ENCODE measurements at regions not wholly inside any gene's neighbourhood (a gene's known extent, or its start where the extent isn't known, plus 50 kb on each side); places are given as distances from the start of the nearest gene placed in this dataset.

DNA sequence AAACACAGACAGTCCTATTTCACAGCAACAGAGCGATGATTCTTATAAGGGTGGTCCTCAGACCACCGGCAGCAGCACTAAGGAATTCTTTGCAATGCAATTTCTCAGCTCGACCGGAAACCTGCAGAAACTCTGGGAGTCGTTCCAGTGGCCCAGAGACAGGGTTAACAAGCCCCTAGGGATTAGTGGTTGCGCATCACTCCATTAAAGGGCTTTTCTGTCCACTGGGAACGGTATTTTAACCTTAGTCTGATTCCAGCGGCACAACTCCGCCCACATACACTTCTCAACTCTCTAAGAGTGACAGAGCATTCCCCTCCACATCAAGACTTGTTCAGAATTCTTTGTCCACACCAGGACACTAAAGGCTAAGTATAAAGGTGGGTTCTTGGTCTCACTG is 341.5 kb downstream of the TFAP2A start:
- DNase-seq (no peak), ATAC-seq (no peak)
- intact Hi-C loops (cut with DNase I; ENCODE audit: low total_unique reads): no loop called here
- Histone ChIP-seq H3K4me3 (no peak overlapping the region), H3K4me1 (no peaks in the 10 kb centered on the region), H3K9me3 (no peaks in the 10 kb centered on the region), H3K36me3 (no peaks in the 10 kb centered on the region), H3K27me3 (no peaks in the 10 kb centered on the region), H3K27ac (no peak overlapping the region)
- no peak for TF ChIP-seq POLR2A (IDR thresholded peaks at IDR 0.05)
- TF ChIP-seq, protein P1, sequence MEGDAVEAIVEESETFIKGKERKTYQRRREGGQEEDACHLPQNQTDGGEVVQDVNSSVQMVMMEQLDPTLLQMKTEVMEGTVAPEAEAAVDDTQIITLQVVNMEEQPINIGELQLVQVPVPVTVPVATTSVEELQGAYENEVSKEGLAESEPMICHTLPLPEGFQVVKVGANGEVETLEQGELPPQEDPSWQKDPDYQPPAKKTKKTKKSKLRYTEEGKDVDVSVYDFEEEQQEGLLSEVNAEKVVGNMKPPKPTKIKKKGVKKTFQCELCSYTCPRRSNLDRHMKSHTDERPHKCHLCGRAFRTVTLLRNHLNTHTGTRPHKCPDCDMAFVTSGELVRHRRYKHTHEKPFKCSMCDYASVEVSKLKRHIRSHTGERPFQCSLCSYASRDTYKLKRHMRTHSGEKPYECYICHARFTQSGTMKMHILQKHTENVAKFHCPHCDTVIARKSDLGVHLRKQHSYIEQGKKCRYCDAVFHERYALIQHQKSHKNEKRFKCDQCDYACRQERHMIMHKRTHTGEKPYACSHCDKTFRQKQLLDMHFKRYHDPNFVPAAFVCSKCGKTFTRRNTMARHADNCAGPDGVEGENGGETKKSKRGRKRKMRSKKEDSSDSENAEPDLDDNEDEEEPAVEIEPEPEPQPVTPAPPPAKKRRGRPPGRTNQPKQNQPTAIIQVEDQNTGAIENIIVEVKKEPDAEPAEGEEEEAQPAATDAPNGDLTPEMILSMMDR (IDR thresholded peaks at IDR 0.05 in 4 of 5, conservative IDR thresholded peaks at IDR 0.05 in 1 of 5): no peak
- in situ Hi-C loops (cut with MboI; ENCODE audit: low sequenced_read_pairs in 4 of 4): no loop called here

DNA sequence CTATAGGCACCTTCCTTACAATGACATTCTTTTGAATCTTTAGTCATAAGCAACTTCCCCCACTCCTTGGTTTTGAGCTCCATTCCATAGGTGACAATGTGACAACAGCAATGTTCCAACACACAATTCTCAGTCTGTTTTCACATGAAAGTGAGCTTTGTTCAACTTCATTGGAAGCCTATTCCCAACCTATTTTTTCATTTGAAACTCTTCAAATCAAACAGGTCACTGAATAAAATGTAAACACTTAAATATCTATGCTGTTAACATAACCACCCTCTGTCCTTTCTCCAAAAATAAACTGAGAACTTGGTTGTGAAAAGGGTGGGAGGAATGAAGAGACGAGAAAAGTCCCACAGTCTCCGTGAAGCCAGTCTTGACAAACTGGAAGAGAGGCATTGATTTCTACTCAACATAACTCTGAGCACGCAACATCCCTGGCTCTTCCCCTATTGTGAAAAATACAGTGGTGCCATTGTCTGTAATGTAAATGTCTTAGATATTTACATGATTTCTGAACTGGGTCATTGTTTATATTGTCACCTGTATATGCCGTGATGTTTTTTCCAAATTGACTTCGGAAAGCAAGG is 343.1 kb downstream of the TFAP2A start:
- in situ Hi-C loops (cut with MboI; ENCODE audit: low sequenced_read_pairs in 4 of 4) (no loop called here), intact Hi-C loops (cut with DNase I; ENCODE audit: low total_unique reads) (no loop called here)
- no peak for DNase-seq
- H3K36me3 ChIP-seq: no peaks in the 10 kb centered on the region
- no peaks in the 10 kb centered on the region for H3K27me3 ChIP-seq
- no peak for ATAC-seq
- TF ChIP-seq POLR2A (IDR thresholded peaks at IDR 0.05): no peak
- TF ChIP-seq, protein P1 (IDR thresholded peaks at IDR 0.05 in 4 of 5, conservative IDR thresholded peaks at IDR 0.05 in 1 of 5): no peak
- H3K9me3 ChIP-seq: no peaks in the 10 kb centered on the region
- H3K4me3 ChIP-seq: no peak overlapping the region
- H3K4me1 ChIP-seq: no peaks in the 10 kb centered on the region
- no peak overlapping the region for H3K27ac ChIP-seq

DNA sequence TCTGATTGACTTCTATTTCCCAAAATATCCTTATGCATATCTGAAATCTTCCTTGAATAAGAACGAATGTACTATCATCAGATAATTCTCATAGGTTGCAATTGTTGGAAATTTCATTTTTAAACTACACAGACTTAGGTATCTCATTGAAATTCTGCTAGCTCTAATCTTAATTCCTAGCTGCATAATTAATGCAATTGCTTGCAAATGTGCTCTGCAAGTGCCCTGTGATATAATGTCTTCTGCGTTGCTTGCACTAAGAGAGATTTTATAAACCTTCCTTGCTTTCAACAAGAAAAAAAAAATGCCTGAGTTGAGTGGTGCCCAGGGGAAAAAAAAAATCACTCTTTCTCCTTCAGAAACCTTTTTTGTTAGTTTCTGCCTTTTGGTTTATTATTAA is 354.9 kb downstream of the TFAP2A start:
- no peak for TF ChIP-seq POLR2A (IDR thresholded peaks at IDR 0.05)
- TF ChIP-seq, protein P1 (IDR thresholded peaks at IDR 0.05 in 4 of 5, conservative IDR thresholded peaks at IDR 0.05 in 1 of 5): no peak
- Histone ChIP-seq H3K4me3 (no peak overlapping the region), H3K9me3 (no peaks in the 10 kb centered on the region), H3K36me3 (no peaks in the 10 kb centered on the region), H3K4me1 (no peaks in the 10 kb centered on the region), H3K27ac (no peak overlapping the region), H3K27me3 (no peaks in the 10 kb centered on the region)
- DNase-seq (no peak), ATAC-seq (no peak)
- intact Hi-C loops (cut with DNase I; ENCODE audit: low total_unique reads) (no loop called here), in situ Hi-C loops (cut with MboI; ENCODE audit: low sequenced_read_pairs in 4 of 4) (no loop called here)

DNA sequence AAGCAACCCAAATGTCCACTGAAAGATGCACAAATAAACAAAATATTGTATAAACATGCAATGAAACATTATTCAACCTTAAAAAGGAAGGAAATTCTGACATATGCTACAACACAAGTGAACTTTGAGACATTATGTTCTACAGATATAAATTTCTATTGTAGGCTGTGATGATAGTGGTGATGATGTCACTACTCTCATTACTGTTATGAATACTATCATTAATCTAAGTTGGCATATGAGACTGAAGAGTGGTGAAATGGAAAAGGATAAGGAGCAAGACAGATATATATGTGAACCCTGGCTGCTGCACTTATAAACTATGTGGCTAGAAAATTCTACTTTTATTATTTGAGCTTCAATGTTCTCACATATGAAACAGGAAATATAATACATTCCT is 360.2 kb downstream of the TFAP2A start:
- in situ Hi-C loops (cut with MboI; ENCODE audit: low sequenced_read_pairs in 4 of 4) (no loop called here), intact Hi-C loops (cut with DNase I; ENCODE audit: low total_unique reads) (no loop called here)
- Histone ChIP-seq H3K27me3 (no peaks in the 10 kb centered on the region), H3K4me3 (no peak overlapping the region), H3K27ac (no peak overlapping the region), H3K36me3 (no peaks in the 10 kb centered on the region), H3K9me3 (no peaks in the 10 kb centered on the region), H3K4me1 (no peaks in the 10 kb centered on the region)
- ATAC-seq (no peak), DNase-seq (no peak)
- TF ChIP-seq, protein P1 (IDR thresholded peaks at IDR 0.05 in 4 of 5, conservative IDR thresholded peaks at IDR 0.05 in 1 of 5): no peak
- TF ChIP-seq POLR2A (IDR thresholded peaks at IDR 0.05): no peak

DNA sequence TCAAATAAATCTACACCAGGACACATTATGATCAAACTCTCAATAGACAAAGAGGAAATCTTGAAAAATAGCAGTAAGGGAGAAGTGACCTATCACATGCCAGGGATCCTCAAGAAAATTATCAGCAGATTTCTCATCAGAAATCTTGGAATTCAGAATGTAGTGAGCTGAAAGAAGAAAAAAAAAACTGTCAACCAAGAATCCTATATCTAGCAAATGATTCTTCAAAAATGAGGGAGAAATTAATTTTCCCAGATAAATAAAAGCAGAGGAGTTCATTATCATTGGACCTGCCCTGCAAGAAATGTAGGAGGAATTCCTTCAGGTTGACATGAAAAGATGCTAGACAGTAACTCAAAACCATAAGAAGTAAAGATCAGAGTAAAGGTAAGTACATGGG is 363.6 kb downstream of the TFAP2A start:
- intact Hi-C loops (cut with DNase I; ENCODE audit: low total_unique reads): no loop called here
- H3K27me3 ChIP-seq: no peaks in the 10 kb centered on the region
- no peaks in the 10 kb centered on the region for H3K36me3 ChIP-seq
- TF ChIP-seq, protein P1 (IDR thresholded peaks at IDR 0.05 in 4 of 5, conservative IDR thresholded peaks at IDR 0.05 in 1 of 5): no peak
- H3K27ac ChIP-seq: no peak overlapping the region
- ATAC-seq (no peak), DNase-seq (no peak)
- H3K4me1 ChIP-seq: no peaks in the 10 kb centered on the region
- H3K9me3 ChIP-seq: no peaks in the 10 kb centered on the region
- in situ Hi-C loops (cut with MboI; ENCODE audit: low sequenced_read_pairs in 4 of 4): no loop called here
- no peak overlapping the region for H3K4me3 ChIP-seq

All from gastrocnemius medialis (tissue), 4 donors.